ENCODE measurements at regions not wholly inside any gene's neighbourhood (a gene's known extent, or its start where the extent isn't known, plus 50 kb on each side); places are given as distances from the start of the nearest gene placed in this dataset.

DNA sequence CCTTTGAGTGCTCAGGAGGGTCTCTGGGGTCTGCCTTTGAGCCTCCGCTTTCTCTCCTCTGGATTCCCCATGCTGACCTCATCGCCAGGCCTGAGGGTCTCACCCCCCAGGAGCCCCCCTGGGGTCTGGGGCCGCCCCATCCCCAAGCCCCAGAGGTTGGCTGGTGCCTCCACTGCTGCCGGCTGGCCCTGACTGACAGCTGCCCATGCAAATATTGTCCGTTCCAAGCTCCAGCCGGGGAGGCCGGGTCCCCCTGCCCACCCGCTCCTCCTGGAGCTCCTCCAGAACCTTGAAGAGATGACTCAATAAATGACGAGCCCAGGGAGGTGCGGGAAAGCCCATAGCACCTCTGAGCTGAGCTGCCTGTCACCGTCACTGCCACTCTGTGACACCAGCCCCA, 173.8 kb downstream of the RBFOX3 start:
- TF ChIP-seq CTCF (optimal IDR thresholded peaks at IDR 0.05 in 1 of 3, IDR thresholded peaks at IDR 0.05 in 1 of 3, conservative IDR thresholded peaks at IDR 0.05 in 1 of 3; ENCODE audit: extremely low read depth in 1 of 3, insufficient read depth in 2 of 3, low read length in 3 of 3) (no peak), EZH2 (IDR thresholded peaks at IDR 0.05; ENCODE audit: low read length) (no peak)

Measured in keratinocyte (primary cell).